ENCODE measurements at regions not wholly inside any gene's neighbourhood (a gene's known extent, or its start where the extent isn't known, plus 50 kb on each side); places are given as distances from the start of the nearest gene placed in this dataset.

- in situ Hi-C loops (cut with HindIII; ENCODE audit: low sequenced_read_pairs) = no loop called here
- TF ChIP-seq CTCF (IDR thresholded peaks at IDR 0.05; ENCODE audit: low read depth, low read length, missing control alignments) = no peak
- DNase-seq (ENCODE audit: low read depth) = no peak
- no peak overlapping the region for H3K4me3 ChIP-seq (ENCODE audit: low read depth, low read length)
Observed at GRCh38 chr20:10763112-10763511, 89.3 kb upstream of the JAG1 start.

GRCh38 chr20:10769700-10770099 lies 95.9 kb upstream of the JAG1 start:
- no peak for DNase-seq (ENCODE audit: low read depth)
- no peak for TF ChIP-seq CTCF (IDR thresholded peaks at IDR 0.05; ENCODE audit: low read depth, low read length, missing control alignments)
- no peak overlapping the region for H3K4me3 ChIP-seq (ENCODE audit: low read depth, low read length)
- in situ Hi-C loops (cut with HindIII; ENCODE audit: low sequenced_read_pairs) = no loop called here

- H3K4me3 ChIP-seq (ENCODE audit: low read depth, low read length) = no peak overlapping the region
- in situ Hi-C loops (cut with HindIII; ENCODE audit: low sequenced_read_pairs) = no loop called here
- DNase-seq (ENCODE audit: low read depth) = no peak
- no peak for TF ChIP-seq CTCF (IDR thresholded peaks at IDR 0.05; ENCODE audit: low read depth, low read length, missing control alignments)
Observed at GRCh38 chr20:10770753-10771152, 97.0 kb upstream of the JAG1 start.

GRCh38 chr20:10771435-10772140 lies 97.8 kb upstream of the JAG1 start:
- in situ Hi-C loops (cut with HindIII; ENCODE audit: low sequenced_read_pairs) = no loop called here
- DNase-seq (ENCODE audit: low read depth) = no peak

GRCh38 chr20:10774357-10774943 lies 100.7 kb upstream of the JAG1 start:
- H3K4me3 ChIP-seq (ENCODE audit: low read depth, low read length) = no peak overlapping the region
- in situ Hi-C loops (cut with HindIII; ENCODE audit: low sequenced_read_pairs) = no loop called here
- DNase-seq (ENCODE audit: low read depth) = no peak
- no peak for TF ChIP-seq CTCF (IDR thresholded peaks at IDR 0.05; ENCODE audit: low read depth, low read length, missing control alignments)

More at GRCh38 chr20:10771435-10772140, 97.8 kb upstream of the JAG1 start:
- no peak for TF ChIP-seq CTCF (IDR thresholded peaks at IDR 0.05; ENCODE audit: low read depth, low read length, missing control alignments)
- H3K4me3 ChIP-seq (ENCODE audit: low read depth, low read length) = no peak overlapping the region

- DNase-seq (ENCODE audit: low read depth) = no peak
- in situ Hi-C loops (cut with HindIII; ENCODE audit: low sequenced_read_pairs) = no loop called here
- no peak for TF ChIP-seq CTCF (IDR thresholded peaks at IDR 0.05; ENCODE audit: low read depth, low read length, missing control alignments)
- no peak overlapping the region for H3K4me3 ChIP-seq (ENCODE audit: low read depth, low read length)
Observed at GRCh38 chr20:10777710-10778109, 103.9 kb upstream of the JAG1 start.

Measured in astrocyte of the cerebellum (primary cell).